CD4-positive, alpha-beta T cell treated with Interleukin-4 for 4 hours (primary cell): ENCODE measurements at regions not wholly inside any gene's neighbourhood (a gene's known extent, or its start where the extent isn't known, plus 50 kb on each side); places are given as distances from the start of the nearest gene placed in this dataset.

Experiments
- DNase-seq: peaks from one replicate; pipeline ENCODE4 v3.0.0-alpha.2; 2020

DNA sequence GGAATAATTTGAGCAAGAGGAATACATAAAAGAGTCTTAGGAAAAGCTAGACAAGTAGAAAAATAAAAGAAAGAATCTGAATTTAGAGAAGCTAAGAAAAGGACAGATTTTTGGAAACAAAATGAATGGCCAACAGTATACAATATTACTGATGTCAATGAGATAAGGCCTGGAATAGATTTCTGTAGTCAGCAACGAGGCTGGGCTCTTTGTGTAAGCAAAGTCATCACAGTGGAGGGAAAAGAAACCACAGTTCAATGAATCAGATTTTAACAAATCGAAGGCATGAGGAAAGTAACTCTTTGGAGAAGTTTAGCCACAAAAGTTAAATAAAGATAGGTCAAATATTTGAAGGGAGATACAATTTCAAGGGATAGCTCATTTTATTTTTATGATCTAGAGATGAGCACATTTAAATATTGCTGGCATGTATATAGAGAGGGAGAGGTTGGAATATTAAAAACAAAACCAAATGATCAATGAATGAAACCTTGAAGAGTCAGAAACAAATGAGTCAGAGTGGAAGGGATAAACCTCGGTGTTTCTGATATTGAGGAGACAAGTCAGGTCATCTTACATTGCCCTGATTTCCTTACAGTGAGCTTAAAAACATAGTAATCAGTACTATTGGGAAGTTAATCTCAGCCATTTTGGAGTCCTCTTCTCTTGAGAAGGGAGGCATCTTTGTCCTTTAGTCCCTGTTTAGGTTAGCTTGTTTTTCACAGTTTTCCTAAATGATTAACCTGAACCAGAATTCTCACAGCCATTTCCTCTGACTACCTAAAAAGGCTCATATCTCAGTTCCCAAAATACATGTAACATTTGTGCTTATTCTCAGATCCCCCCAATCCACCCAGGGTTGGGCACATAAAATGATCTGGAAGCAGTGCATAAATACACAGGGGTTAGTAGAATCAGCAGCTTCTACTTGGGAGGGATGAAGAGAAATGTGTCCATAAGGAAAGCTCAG is 620.0 kb upstream of the B3GALT2 start:
- no peak for DNase-seq

DNA sequence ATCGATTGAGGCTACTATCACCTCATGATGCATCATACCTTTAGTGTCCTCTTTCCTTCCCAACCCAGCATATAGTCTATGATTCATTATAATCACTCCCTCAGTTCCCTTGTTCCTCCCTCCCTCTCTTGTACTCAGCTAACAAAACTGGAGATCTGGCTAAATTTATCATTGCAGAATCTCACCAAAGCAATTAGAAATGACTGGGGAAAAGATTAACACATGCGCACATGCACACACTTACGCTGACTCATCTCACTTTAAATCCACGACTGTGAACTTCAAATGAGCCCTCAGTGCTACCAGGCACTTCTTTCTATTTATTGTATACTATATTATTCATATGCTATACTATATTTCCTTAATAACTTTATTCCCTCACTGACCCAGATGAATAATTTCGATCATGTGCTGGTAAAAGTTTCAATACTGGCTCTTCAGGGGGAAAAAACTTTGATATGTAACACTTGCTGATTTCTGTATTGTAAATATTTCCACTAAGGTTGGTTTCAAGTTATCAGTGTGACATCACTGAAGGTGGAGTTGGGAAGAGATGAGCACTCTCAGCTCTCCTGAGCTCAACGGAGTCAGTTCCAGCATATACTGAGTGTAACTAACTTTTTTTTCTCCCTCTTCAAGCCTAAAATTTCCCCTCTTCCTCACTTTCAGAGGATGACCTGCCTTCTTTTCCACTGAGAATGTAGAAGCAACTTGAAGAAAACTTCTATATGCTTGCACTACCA is 613.7 kb upstream of the B3GALT2 start:
- DNase-seq = no peak

DNA sequence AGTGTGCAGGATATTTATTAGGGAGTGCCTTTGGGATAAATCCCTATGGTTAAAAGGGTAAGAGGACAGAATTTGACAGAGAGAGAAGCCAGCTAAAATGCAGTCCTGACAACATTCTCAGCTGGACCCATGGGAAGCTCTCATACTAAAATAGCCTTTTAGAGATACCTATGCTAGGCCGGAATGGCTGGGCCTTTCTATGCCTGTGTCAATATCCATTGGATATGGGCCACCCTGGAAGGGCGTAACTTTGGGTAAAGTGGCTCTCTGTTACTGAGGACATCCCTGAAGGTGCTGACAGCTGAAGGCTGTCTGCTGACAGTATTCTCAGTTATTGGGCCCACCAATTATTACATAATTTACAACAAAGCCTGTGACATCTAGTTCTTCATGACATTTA is 613.0 kb upstream of the B3GALT2 start:
- no peak for DNase-seq

DNA sequence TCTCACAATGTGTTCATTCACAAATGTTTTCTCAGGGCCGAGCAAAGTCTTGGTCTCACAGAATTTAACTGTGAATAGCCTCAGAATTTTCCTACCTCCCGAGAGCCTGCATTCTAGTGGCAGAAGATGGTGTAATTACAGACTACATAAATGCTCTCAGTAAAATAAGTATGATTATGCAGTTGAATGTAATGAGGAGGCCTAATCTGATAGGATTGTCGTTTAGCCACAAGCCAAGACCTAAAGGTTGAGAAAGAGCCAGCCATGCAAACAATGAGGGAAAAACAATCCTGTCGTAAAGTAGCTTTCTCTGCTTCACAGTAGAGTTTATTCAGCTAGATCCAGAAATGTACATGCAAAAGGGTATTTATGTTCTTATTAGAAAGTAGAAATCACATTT is 607.8 kb upstream of the B3GALT2 start:
- no peak for DNase-seq

DNA sequence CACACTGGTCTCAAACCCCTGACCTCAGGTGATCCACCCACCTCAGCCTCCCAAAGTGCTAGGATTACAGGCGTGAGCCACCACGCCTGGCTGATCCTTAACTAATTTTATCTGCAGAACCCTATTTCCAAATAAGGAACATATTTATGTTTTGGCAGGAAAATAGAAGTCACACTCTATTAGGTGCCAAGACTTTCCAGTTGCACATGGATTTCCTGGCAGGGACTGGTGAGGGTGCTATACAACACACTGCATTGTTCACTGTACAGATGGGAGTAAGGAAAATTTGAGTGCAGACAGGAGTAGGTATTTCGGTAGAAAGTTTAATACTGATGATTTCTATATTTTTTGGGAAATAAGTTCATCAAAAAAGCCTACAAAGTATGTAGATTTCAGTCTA is 605.3 kb upstream of the B3GALT2 start:
- no peak for DNase-seq

DNA sequence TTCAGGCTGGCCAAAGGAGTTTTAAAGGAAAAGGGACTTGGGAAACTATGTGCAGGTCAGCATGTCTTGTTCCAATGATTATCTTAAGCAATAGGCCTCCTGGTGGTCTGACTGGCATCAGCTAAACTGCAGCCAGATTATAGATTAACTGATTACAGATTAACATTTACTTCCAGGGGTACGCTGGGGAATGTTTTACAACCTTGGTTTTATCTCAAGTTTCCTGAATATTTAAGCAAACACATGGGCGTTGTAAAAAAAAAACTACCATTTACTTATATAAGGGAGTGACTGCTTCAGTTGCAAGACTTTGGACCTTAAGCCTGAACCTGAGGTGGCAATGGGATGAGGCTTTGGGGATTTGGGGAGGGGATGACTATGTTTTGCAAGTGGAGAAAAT is 600.6 kb upstream of the B3GALT2 start:
- no peak for DNase-seq

DNA sequence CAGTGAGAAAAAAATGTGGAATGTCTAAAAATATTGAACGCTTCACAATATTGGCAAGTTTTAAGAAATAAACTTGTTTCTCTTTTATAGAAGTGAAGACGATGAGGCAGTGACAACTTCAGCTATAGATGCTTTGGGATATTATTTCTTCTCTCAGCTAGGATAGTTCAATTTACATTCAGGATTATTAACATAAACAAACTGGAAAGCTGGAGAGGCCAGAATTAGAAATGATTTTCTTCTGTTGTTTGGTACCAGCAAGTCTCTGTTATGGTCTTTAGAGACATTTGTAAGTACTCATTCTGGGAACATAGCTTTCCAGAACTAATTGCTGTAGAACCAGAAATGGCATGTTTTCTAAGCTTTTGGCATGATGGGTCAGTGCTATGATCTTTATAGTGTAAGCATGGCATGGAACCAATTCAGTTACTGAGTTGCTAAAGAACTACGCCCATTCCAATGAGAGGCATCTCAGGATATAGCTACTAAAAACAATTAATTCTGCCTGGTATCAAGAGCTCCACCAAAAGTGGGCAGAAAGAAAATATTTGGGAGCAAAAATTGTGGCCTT is 599.5 kb upstream of the B3GALT2 start:
- DNase-seq = no peak

DNA sequence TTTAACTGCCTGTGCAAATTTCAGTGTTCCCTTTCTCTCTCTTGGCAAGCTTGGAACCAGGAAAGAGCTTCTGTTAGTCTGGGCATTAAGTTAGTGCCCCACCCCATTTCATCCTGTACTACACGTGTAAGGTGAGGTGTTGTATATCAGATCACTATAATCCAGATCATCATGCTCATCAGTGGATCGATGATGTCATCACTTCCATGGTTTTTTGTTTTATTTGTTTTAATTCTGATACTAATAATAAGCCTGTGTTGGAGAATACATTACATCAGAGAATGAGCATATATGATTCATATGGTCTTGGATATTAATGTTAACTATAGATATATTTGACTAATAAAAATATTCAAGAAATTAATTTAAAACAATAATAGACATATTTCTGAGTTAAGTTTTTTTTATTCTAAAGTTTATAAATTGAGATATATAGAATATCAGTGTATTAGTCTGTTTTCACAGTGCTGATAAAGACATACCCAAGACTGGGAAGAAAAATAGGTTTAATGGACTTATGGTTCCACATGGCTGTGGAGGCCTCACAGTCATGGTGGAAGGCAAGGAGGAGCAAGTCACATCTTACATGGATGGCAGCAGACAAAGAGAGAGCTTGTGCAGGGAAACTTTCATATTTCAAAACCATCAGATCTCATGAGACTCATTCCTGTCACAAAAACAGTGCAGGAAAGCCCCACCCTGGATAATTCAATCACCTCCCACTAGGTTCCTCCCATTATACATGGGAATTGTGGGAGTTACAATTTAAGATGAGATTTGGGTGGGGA is 588.3 kb upstream of the B3GALT2 start:
- DNase-seq = no peak

DNA sequence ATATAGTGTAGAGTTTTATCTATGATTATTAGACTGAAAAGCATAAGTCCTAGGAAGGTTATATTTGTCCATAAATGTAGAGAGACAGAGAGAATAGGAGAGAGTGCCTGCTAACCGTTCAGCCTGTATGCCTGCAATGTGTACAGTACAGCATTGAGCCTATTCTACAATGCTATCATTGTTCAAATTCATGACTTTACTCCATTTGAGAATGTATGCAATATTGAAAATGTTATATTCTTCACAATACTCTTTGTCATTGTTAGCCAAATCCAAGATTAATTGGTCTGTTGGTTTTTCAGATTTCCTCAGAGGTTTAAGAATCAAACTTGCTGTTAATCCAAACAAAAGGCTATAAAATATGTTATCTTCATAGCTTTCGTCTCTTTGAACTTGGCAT is 585.2 kb upstream of the B3GALT2 start:
- no peak for DNase-seq

DNA sequence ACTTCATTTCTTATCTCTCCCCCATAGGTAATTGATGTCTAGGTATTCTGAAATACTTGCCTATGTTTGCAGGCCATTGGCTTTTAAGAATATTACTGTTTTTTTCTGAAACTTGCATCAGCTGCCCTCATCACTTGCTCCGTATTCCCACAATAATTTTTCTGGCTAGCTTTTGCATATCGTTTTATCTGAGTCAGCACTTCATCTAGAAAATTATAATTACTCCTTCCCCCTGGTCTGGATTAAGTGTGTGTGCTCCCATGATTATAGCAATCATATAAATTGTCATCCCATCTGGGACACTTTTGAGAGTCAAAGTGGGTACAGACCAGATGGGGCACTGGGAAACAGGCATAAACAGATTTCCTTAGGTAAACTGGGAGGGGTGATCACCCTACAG is 583.2 kb upstream of the B3GALT2 start:
- no peak for DNase-seq

DNA sequence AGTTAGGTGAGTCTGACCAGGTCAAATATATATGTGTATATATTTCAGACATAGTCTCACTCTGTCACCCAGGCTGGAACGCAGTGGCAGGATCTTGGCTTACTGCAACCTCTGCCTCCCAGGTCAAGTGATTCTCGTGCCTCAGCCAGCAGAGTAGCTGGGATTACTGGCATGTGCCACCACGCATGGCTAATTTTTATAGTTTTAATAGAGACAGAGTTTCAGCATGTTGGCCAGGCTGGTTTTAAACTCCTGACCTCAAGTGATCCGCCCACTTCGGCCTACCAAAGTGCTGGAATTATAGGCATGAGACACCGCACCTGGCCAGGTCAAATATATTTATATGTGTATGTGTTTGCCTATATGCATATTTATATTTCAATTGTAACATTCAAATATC is 581.5 kb upstream of the B3GALT2 start:
- no peak for DNase-seq

DNA sequence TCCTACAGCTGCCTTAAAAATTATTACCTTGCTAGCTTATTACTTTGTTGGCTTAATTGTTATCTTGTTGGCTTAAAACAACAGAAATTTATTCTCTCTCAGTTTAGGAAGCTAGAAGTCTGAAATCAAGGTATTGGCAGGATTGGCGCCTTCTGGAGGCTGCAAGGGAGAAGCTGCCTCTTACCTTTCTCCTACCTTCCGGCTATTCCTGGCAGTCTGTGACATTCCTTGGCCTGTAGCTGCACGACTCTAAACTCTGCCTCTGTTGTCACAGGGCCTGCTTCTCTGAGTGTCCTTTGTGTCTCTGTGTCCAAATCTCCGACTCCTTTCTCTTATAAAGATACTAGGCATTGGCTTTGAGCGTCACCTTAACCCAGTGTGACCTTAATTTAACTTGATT is 579.9 kb upstream of the B3GALT2 start:
- DNase-seq = no peak

DNA sequence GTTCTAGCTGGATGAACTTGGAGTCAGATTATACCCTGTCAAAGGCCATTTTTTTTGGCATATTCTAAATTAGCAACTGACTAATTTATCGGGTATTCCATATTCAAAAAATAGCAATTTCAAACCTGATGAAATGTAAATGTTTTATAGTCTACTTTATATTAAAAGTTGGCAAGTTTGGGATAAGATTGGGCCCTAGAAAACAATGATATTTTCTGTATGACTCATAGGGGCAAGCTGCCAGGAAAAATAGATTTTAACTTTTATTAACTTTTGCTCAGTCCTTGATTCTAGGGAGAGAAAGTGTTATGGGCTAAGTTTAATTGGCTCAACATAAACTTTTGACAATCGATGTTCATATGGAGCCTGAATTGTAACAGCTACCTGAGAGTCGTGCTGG is 576.9 kb upstream of the B3GALT2 start:
- no peak for DNase-seq

DNA sequence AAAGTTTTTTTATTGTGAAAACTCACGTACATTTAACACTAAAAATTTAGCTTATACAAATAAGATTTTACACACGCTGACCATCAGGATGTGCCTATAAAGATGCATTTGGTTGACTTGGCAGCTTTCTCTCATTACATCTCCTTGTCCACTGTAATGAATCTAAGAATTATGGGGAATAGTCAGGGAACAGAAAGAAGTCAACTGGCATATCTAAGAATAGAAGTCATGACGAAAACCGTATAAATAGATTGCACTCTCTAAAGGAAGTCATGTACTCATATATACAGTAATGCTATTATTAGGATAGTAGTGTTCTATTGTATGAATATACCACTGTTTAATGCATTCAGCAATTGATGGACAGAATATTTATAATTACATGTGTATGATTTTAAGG is 575.8 kb upstream of the B3GALT2 start:
- DNase-seq = no peak

DNA sequence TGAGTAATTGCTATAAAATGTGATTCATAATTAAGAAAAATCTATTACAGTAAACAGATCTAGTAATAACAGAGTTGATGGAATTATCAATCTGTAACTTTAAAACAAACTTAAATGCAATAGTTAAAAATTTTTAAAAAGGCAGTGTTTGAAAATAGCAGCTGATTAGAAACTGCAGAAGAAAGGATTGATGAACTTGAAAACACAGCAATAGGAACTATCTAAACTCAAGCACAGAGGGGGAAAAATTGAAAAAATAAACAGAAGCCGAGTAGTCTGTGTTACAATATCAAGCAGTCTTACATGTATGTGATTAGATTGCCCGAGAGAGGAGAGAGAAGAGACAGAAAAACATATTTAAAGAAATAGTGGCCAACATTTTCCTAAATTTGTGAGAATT is 569.0 kb upstream of the B3GALT2 start:
- no peak for DNase-seq

DNA sequence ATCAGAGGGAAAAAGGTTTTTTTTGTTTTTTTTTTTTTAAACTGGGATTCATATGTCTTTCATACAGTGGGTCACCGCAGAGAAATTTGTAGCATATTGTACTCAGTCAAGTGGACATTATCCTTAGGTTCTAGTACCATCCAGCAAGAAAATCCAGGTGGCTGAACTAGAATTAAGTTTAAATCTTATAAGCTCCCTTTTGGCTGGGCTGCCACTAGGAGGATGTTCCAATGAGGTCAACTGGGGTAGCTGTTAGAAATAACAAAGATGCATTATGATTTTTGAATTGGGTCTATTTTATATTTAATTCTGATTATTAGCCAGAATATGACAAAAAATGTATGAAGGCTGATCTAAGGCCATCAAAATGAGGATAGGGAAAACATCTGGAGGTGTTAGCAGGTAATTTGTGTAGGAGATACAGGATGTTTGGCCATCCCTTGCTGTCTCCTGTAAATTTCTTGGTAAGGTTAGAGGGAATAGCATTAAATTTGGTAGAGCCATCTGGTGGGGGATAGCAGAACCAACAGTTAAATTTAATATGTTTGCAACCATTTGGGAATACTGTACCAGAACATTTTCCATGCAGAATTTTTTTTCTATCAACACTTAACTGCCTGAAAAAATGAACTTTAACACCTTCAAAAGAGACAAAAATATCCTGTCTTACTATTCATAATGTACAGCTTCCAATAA is 568.5 kb upstream of the B3GALT2 start:
- no peak for DNase-seq

DNA sequence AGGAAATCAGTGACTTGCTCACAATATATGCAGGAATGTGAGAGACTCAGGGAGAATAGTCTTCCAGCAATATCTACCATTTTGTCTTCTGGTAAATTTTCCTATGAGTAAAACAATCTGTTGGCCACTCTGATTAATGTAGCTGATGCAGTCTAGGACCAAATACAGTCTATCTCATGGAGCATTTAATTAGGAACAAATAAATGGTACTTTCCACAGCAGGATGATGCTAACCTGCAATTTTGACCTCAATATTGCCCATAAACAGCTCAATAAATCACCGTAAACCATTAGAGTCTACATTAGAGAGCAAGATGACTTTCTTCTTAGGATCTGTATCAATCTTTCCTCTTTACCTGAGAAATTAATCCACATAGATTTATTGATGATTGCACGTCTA is 567.7 kb upstream of the B3GALT2 start:
- no peak for DNase-seq

DNA sequence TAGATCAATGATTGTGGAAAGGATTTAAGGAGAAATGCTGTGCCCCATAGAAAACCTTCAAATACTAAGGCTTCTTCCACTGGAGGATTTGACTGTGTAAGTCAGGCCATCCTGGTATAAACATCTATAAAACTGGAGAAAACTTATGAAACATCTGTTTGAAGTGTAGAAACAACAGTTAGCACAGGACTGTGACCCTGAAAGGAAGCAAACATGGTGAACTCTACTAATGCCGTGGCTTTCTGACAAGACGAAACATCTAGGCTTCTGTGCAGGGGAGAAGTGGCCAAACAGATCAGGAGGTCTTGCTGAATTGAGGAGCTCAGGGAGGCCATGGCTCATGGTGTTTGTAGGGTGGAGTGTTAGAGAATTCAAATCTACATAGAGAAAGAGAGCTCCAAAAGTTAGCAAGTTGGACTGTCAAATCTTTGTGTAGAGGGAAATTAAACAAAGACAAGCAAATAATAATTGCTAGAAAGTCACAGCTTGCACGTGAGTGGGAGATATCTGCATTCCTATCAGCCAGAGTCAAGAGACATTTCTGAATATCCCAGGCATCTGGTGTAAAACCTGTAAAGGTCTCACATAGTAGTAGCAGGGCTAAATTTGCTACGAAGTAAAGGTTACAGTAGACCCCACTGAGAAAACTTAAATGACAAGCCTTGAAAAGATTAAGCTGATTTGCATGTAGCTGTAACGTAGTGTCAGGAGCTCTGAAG is 566.8 kb upstream of the B3GALT2 start:
- DNase-seq = no peak

DNA sequence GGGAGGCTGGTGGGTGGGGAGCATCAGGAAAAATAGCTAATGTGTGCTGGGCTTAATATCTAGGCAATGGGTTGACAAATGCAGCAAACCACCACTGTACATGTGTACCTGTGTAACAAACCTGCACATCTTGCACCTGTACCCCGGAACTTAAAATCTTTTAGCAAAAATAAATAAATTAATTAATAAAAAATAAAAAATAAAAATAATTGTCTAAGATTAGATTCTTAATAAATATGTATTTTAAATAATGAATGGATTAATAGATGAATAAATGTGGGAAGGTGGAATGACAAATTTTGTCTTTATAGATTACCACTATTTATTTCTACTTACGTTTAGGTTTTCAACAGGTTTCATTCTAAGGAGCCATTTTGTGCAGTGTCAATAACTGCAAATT is 563.5 kb upstream of the B3GALT2 start:
- DNase-seq = no peak

DNA sequence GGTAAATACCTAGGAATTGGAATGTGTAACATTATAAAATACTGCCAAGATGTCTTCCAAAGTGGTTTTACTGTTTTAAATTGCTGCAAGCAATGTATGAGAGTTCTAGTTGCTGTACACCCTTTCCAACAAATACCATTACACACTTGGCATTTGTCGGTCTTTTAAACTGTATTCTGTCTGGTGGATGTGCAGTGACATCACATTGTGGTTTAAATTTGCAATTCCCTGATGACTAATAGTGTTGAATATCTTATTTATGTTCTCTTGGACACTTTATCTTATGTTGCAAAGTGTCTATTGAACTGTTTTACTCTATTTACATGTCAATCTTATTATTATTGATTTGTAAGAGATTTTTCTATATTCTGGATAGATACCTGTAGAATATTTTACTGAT is 561.2 kb upstream of the B3GALT2 start:
- DNase-seq = no peak

DNA sequence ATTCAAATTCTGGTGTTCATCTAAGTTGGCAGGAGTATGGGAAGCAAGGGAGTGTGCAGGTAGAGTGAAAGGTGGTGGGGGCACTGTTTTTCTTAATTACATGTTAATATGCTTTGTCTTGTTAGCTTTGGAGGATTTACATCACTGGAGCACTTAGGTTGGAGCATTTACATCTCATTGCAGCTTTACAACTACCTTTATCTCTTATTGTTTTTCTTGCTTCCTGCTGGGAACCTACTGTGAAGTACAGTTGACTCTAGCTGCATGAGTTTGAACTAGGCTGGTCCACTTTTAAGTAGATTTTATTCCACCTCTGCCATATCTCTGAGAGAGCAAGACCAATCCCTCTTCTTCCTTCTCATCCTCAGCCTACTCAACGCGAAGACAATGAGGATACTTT is 554.8 kb upstream of the B3GALT2 start:
- no peak for DNase-seq

DNA sequence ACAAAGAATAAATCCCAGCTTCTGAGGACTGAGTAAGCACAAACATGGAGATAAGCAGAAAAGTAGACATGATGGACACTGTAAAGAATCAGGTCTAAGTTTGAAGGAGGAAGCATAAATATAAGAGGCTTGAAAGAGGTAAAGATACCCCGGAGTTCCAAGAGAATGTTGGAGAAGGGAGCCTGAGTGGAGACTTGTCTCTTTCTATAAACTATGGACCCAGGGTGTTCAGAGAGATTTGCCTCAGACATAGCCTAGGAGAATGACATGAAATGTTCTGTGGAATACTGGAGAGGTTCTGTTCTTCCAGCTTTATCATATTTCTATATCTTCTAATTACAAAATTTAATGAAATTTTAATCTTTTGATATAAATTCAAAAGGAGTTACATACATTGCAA is 554.3 kb upstream of the B3GALT2 start:
- DNase-seq = no peak
